ENCODE measurements at regions not wholly inside any gene's neighbourhood (a gene's known extent, or its start where the extent isn't known, plus 50 kb on each side); places are given as distances from the start of the nearest gene placed in this dataset.

DNA sequence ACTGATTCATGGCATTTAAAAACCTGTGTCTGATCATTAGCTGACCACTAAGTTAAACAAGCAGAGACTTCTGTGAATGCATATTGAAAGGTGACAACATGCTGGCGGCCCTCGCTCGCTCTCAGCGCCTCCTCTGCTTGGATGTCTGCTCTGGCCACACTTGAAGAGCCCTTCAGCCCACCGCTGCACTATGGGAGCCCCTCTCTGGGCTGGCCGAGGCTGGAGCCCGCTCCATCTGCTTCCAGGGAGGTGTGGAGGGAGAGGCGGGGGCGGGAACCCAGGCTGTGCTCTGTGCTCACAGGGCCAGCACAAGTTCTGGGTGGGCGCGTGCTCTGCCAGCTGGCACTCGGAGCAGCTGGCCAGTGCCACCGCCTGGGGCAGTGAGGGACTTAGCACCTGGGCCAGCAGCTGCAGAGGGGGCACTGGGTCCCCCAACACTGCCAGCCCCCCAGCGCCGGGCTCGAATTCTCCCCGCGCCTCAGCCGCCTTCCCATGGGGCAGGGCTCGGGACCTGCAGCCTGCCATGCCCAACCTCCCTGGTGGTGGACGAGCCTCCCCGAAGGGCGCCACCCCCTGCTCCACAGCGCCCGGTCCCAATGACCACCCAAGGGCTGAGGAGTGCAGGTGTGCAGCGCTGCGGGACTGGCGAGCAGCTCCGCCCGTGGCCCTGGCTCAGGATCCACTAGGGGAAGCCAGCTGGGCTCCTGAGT is 252.4 kb downstream of the ZIC4 start:
- Histone ChIP-seq H3K36me3 (ENCODE audit: insufficient read depth, low read depth, low read length) (no peaks in the 10 kb centered on the region), H3K4me3 (ENCODE audit: low read length) (no peak overlapping the region), H3K27ac (ENCODE audit: low read length) (no peak overlapping the region), H3K4me1 (ENCODE audit: insufficient read depth, low read length) (no peaks in the 10 kb centered on the region), H3K9ac (ENCODE audit: low read depth, low read length) (no peak overlapping the region), H3K27me3 (ENCODE audit: insufficient read depth, low read length) (no peaks in the 10 kb centered on the region), H3K9me3 (ENCODE audit: insufficient read depth, low read depth, low read length) (peaks cover 3% of the 10 kb centered on the region; the same call in 1 of the 2 replicates)

DNA sequence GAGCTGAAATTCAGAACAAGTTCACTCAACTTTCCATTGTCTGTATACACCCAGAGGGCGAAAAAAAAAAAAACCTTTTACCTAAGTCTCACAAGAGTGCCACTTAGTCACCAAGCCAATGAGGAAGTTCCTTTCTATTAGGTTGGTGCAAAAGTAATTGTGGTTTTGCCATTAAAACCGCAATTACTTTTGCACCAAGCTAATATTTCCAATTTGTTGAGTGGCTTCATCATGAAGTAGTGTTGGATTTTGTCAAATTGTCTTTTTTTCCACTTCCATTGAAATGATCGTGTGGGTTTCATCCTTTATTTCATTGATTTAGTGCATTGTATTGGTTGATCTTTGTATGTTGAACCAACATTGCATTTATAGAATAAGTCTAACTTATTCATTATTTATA is 253.9 kb downstream of the ZIC4 start:
- Histone ChIP-seq H3K27ac (ENCODE audit: low read length) (no peak overlapping the region), H3K4me1 (ENCODE audit: insufficient read depth, low read length) (no peaks in the 10 kb centered on the region), H3K9me3 (ENCODE audit: insufficient read depth, low read depth, low read length) (peaks cover 3% of the 10 kb centered on the region; the same call in 1 of the 2 replicates), H3K4me3 (ENCODE audit: low read length) (no peak overlapping the region), H3K27me3 (ENCODE audit: insufficient read depth, low read length) (no peaks in the 10 kb centered on the region), H3K36me3 (ENCODE audit: insufficient read depth, low read depth, low read length) (no peaks in the 10 kb centered on the region), H3K9ac (ENCODE audit: low read depth, low read length) (no peak overlapping the region)

DNA sequence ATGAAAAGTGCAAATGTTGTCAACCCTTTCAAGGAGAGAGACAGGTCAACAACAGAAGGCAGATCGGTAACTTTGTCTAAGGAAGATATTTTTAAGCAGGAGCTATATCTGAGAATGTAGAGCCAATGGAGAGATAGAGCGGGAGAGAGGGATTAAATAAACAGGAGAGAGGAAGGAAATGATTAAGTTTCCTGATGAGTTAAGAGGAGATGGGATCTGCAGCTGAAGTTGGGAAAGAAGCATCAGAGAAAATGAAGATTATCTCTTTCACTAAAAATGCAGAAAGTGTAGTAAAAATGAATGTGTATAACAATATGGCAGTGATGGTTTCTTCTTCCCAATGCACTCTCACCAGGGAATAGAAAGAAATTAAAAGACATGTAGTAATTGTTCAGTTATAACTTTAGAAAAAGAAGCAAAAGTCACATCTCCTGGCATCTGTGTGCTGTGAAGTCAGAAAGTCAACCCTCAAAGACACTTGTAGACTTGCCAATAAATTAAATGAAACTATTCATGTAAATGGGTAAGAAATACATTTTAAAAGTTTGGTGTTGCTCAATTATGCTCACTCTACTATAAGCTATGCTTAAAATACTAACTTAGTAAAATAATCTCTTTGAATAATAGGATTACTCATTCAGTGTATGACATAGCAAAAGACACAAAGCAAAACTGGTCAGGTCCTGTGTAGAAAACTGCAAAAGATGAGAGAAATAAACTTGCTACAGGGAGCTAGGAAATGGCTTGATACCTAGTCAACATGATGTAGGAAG is 264.6 kb downstream of the ZIC4 start:
- no peak overlapping the region for H3K4me3 ChIP-seq (ENCODE audit: low read length)
- no peak overlapping the region for H3K27ac ChIP-seq (ENCODE audit: low read length)
- no peaks in the 10 kb centered on the region for H3K36me3 ChIP-seq (ENCODE audit: insufficient read depth, low read depth, low read length)
- no peaks in the 10 kb centered on the region for H3K27me3 ChIP-seq (ENCODE audit: insufficient read depth, low read length)
- no peaks in the 10 kb centered on the region for H3K9me3 ChIP-seq (ENCODE audit: insufficient read depth, low read depth, low read length)
- H3K9ac ChIP-seq (ENCODE audit: low read depth, low read length): no peak overlapping the region
- H3K4me1 ChIP-seq (ENCODE audit: insufficient read depth, low read length): no peaks in the 10 kb centered on the region; the same call in 1 of the 2 replicates

DNA sequence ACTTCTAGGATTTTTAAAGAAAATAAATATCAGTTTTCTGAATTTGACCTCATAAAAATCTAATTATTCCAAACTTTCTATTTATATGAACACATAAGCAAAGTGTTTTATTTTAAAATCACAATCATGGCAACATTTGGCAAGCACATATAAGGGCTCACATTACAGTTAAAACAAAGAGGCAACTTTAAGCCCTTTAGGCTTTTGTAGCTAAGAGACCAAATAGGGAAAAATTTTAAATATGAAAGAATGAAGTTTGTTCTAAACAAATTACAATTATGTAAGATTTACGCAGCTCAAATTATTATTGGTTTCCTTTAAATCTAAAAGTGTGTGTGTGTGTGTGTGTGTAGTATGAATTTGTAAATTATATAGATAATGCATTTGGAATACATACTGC is 267.0 kb downstream of the ZIC4 start:
- H3K36me3 ChIP-seq (ENCODE audit: insufficient read depth, low read depth, low read length): no peaks in the 10 kb centered on the region
- no peaks in the 10 kb centered on the region for H3K9me3 ChIP-seq (ENCODE audit: insufficient read depth, low read depth, low read length)
- no peak overlapping the region for H3K27ac ChIP-seq (ENCODE audit: low read length)
- H3K9ac ChIP-seq (ENCODE audit: low read depth, low read length): no peak overlapping the region
- H3K27me3 ChIP-seq (ENCODE audit: insufficient read depth, low read length): no peaks in the 10 kb centered on the region
- H3K4me1 ChIP-seq (ENCODE audit: insufficient read depth, low read length): no peaks in the 10 kb centered on the region
- no peak overlapping the region for H3K4me3 ChIP-seq (ENCODE audit: low read length)

DNA sequence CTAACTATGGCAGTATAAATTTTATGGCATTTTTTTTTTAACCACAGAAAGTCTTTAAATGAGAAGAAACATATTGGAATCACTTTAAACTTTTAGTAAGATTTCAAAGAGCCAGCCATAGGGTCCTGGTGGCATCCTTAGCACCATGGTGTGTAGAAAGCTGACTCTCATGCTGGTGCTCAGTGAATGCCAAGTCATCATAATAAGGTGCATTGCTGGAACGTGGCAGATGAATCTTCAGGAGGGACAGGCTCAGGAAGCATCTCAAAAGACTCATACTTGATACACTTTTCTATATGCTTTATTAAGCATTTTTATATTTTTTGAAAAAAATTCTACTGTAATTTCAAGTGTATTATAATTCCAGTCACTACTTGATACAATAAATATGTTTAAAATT is 274.2 kb downstream of the ZIC4 start:
- H3K4me1 ChIP-seq (ENCODE audit: insufficient read depth, low read length): no peaks in the 10 kb centered on the region
- no peak overlapping the region for H3K9ac ChIP-seq (ENCODE audit: low read depth, low read length)
- H3K36me3 ChIP-seq (ENCODE audit: insufficient read depth, low read depth, low read length): no peaks in the 10 kb centered on the region
- H3K27ac ChIP-seq (ENCODE audit: low read length): no peak overlapping the region
- no peaks in the 10 kb centered on the region for H3K27me3 ChIP-seq (ENCODE audit: insufficient read depth, low read length)
- peaks cover 10% of the 10 kb centered on the region for H3K9me3 ChIP-seq (ENCODE audit: insufficient read depth, low read depth, low read length)
- H3K4me3 ChIP-seq (ENCODE audit: low read length): no peak overlapping the region

DNA sequence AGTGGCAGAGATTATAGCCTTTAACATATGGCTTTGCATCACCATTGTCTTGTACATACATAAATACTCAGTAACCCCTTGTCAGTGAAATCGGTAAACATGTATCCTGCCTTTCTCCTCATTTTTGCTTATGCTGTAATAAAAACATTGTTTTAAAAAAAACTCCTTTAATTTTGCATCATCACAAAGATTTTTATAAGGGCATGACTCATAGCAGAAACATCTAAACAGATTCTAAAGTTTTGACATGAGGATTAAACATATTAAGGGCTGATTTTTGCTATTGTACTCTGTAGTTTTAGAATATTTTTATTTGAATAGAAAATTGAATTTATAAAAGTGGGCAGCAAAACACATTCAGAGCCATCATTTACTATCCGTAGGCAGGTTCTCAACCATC is 275.9 kb downstream of the ZIC4 start:
- no peak overlapping the region for H3K9ac ChIP-seq (ENCODE audit: low read depth, low read length)
- H3K4me1 ChIP-seq (ENCODE audit: insufficient read depth, low read length): no peaks in the 10 kb centered on the region
- H3K36me3 ChIP-seq (ENCODE audit: insufficient read depth, low read depth, low read length): no peaks in the 10 kb centered on the region
- H3K9me3 ChIP-seq (ENCODE audit: insufficient read depth, low read depth, low read length): peaks cover 10% of the 10 kb centered on the region
- H3K27ac ChIP-seq (ENCODE audit: low read length): no peak overlapping the region
- no peak overlapping the region for H3K4me3 ChIP-seq (ENCODE audit: low read length)
- no peaks in the 10 kb centered on the region for H3K27me3 ChIP-seq (ENCODE audit: insufficient read depth, low read length)

DNA sequence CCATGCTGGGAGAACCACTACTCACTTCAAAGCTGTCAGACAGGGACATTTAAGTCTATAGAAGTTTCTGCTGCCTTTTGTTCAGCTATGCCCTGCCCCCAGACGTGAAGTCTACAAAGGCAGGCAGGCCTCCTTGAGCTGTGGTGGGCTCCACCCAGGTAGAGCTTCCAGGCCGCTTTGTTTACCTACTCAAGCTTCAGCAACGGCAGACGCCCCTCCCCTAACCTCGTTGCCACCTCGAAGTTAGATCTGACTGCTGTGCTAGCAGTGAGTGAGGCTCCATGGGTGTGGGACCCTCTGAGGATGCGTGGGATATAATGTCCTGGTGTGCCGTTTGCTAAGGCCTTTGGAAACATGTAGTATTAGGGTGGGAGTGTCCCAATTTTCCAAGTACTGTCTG is 276.7 kb downstream of the ZIC4 start:
- Histone ChIP-seq H3K4me1 (ENCODE audit: insufficient read depth, low read length) (no peaks in the 10 kb centered on the region), H3K9ac (ENCODE audit: low read depth, low read length) (no peak overlapping the region), H3K27ac (ENCODE audit: low read length) (no peak overlapping the region), H3K9me3 (ENCODE audit: insufficient read depth, low read depth, low read length) (peaks cover 10% of the 10 kb centered on the region), H3K27me3 (ENCODE audit: insufficient read depth, low read length) (no peaks in the 10 kb centered on the region), H3K4me3 (ENCODE audit: low read length) (no peak overlapping the region), H3K36me3 (ENCODE audit: insufficient read depth, low read depth, low read length) (no peaks in the 10 kb centered on the region)

DNA sequence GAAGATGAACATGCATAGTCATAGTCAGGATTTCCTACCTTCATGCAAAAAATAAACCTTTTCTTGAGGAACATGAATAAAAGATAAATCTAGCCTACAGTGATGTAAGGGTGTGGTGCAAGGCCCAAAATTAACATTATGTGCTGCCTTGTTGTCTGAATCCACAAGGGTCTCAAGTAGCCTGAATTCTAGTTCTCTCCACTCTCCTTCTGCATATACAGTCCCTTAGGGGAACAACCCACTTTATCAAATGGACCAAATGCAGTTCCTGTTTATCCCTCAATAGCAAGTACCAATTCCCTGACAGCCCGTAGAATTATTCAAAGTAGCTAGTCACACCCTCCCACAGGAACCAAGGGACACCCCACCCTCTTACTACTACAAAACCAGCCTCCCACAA is 284.0 kb downstream of the ZIC4 start:
- H3K9ac ChIP-seq (ENCODE audit: low read depth, low read length): no peak overlapping the region
- no peaks in the 10 kb centered on the region for H3K4me1 ChIP-seq (ENCODE audit: insufficient read depth, low read length)
- no peak overlapping the region for H3K4me3 ChIP-seq (ENCODE audit: low read length)
- no peaks in the 10 kb centered on the region for H3K9me3 ChIP-seq (ENCODE audit: insufficient read depth, low read depth, low read length)
- no peak overlapping the region for H3K27ac ChIP-seq (ENCODE audit: low read length)
- H3K36me3 ChIP-seq (ENCODE audit: insufficient read depth, low read depth, low read length): no peaks in the 10 kb centered on the region
- H3K27me3 ChIP-seq (ENCODE audit: insufficient read depth, low read length): no peaks in the 10 kb centered on the region

DNA sequence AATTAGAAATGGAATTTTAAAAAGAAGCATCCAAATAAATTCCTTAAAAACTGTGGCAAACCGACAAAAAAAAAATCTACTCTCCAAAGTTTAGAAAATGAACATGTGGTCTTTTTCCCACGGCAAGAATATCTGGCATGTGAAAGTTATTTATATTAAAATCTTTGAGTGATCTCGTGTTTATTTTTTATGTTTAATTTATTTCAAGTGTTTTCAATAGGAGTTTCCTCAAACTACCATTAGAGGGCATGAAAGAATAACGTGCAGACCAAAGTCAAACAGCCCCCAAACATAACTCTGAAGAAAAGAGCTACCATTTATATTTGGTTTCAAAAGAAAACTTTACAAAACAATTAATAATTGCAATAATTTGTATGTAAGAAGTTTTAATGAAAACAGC is 286.4 kb downstream of the ZIC4 start:
- no peak overlapping the region for H3K27ac ChIP-seq (ENCODE audit: low read length)
- H3K36me3 ChIP-seq (ENCODE audit: insufficient read depth, low read depth, low read length): no peaks in the 10 kb centered on the region
- H3K4me3 ChIP-seq (ENCODE audit: low read length): no peak overlapping the region
- no peaks in the 10 kb centered on the region for H3K27me3 ChIP-seq (ENCODE audit: insufficient read depth, low read length)
- H3K9ac ChIP-seq (ENCODE audit: low read depth, low read length): no peak overlapping the region
- H3K9me3 ChIP-seq (ENCODE audit: insufficient read depth, low read depth, low read length): no peaks in the 10 kb centered on the region
- no peaks in the 10 kb centered on the region for H3K4me1 ChIP-seq (ENCODE audit: insufficient read depth, low read length)

DNA sequence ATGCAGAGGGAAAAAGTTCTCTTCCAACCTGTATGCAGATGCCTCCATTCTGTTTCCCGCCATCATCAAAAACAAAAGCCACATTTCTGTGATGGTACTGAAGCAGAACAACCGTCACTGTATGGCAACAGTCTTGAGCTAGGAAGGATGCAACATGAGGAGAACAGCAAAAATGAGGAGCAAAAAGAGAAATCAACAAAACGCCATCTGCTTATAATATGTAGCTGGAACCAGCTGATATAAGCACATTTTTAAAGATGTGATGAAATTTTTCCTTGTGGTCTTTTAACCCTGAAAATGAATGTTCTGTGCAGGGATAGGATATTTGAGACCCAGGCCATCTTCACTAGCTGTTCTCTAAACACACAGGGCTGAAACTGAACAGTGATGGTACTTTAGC is 287.0 kb downstream of the ZIC4 start:
- Histone ChIP-seq H3K4me1 (ENCODE audit: insufficient read depth, low read length) (no peaks in the 10 kb centered on the region), H3K9me3 (ENCODE audit: insufficient read depth, low read depth, low read length) (no peaks in the 10 kb centered on the region), H3K27ac (ENCODE audit: low read length) (no peak overlapping the region), H3K4me3 (ENCODE audit: low read length) (no peak overlapping the region), H3K36me3 (ENCODE audit: insufficient read depth, low read depth, low read length) (no peaks in the 10 kb centered on the region), H3K9ac (ENCODE audit: low read depth, low read length) (no peak overlapping the region), H3K27me3 (ENCODE audit: insufficient read depth, low read length) (no peaks in the 10 kb centered on the region)

DNA sequence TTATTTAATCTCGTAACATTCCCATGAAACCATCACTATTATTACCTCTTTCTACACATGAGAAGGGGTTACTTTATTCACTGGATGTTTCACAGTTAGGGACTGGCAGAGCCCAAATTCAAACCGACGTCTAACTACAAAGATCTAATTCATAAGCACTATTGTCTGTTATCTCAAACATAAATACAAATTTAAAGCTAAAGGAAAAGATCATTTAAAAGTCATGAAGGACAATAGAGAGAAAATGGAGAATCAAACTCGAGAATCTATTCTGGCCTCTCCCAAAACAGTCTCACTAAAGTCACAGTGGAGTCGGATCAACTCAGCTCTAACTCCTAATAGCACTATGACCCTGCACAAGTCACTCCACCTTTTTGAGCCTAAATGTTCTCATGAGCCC is 287.7 kb downstream of the ZIC4 start:
- Histone ChIP-seq H3K4me1 (ENCODE audit: insufficient read depth, low read length) (no peaks in the 10 kb centered on the region), H3K9ac (ENCODE audit: low read depth, low read length) (no peak overlapping the region)

DNA sequence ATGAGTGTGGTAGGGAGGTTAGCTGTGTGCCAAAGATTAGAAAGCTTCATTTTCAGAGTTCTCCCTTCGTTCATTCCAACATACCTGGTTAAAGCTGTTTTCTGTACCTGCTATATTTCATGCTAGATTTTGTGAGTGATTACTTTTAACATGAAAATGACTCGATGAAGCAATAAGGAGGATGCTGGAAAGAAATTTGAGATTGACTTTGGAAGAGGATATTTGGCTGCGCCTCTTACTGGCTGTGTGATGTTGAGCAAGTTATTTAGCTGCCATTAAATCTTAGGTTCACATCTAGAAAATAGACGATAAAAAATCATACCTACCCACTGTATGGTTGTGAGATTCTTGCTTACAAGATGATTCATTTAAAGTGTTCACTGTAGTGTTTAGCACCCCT is 288.7 kb downstream of the ZIC4 start:
- no peaks in the 10 kb centered on the region for H3K27me3 ChIP-seq (ENCODE audit: insufficient read depth, low read length)
- H3K9me3 ChIP-seq (ENCODE audit: insufficient read depth, low read depth, low read length): no peaks in the 10 kb centered on the region
- H3K36me3 ChIP-seq (ENCODE audit: insufficient read depth, low read depth, low read length): no peaks in the 10 kb centered on the region
- H3K27ac ChIP-seq (ENCODE audit: low read length): no peak overlapping the region
- H3K9ac ChIP-seq (ENCODE audit: low read depth, low read length): no peak overlapping the region
- H3K4me3 ChIP-seq (ENCODE audit: low read length): no peak overlapping the region
- no peaks in the 10 kb centered on the region for H3K4me1 ChIP-seq (ENCODE audit: insufficient read depth, low read length)

More for the DNA sequence above, 287.7 kb downstream of the ZIC4 start:
- H3K27me3 ChIP-seq (ENCODE audit: insufficient read depth, low read length): no peaks in the 10 kb centered on the region
- H3K9me3 ChIP-seq (ENCODE audit: insufficient read depth, low read depth, low read length): no peaks in the 10 kb centered on the region
- no peak overlapping the region for H3K4me3 ChIP-seq (ENCODE audit: low read length)
- H3K36me3 ChIP-seq (ENCODE audit: insufficient read depth, low read depth, low read length): no peaks in the 10 kb centered on the region
- no peak overlapping the region for H3K27ac ChIP-seq (ENCODE audit: low read length)

Measured in iPS-20b (cell line).